ENCODE measurements at regions not wholly inside any gene's neighbourhood (a gene's known extent, or its start where the extent isn't known, plus 50 kb on each side); places are given as distances from the start of the nearest gene placed in this dataset.

DNA sequence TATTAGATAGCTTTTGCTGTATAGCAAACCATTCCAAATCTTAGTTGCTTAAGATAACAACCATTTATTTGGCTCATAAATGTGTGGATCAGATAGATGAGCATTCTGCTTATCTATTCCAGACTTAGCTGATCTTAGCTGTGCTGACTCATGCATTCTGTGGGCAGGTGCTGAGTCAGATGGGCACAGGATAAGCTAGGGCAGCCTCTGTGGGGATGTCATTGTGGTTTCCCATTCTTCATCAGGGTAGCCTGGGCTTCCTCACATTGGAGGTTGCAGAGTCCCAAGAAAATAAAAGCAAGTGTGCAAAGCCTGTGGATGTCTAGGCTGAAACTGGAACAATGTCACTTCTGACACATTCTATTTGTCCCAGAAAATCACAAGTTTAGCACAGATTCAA, 917.0 kb downstream of the TYW1 start:
- TF ChIP-seq POLR2A (IDR thresholded peaks at IDR 0.05) = no peak
- TF ChIP-seq, protein P1, sequence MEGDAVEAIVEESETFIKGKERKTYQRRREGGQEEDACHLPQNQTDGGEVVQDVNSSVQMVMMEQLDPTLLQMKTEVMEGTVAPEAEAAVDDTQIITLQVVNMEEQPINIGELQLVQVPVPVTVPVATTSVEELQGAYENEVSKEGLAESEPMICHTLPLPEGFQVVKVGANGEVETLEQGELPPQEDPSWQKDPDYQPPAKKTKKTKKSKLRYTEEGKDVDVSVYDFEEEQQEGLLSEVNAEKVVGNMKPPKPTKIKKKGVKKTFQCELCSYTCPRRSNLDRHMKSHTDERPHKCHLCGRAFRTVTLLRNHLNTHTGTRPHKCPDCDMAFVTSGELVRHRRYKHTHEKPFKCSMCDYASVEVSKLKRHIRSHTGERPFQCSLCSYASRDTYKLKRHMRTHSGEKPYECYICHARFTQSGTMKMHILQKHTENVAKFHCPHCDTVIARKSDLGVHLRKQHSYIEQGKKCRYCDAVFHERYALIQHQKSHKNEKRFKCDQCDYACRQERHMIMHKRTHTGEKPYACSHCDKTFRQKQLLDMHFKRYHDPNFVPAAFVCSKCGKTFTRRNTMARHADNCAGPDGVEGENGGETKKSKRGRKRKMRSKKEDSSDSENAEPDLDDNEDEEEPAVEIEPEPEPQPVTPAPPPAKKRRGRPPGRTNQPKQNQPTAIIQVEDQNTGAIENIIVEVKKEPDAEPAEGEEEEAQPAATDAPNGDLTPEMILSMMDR (IDR thresholded peaks at IDR 0.05) = no peak
